Ecto neural progenitor cell (in vitro differentiated cells): ENCODE measurements at regions not wholly inside any gene's neighbourhood (a gene's known extent, or its start where the extent isn't known, plus 50 kb on each side); places are given as distances from the start of the nearest gene placed in this dataset.

Experiments
- DNase-seq: peaks from one replicate; pipeline ENCODE4 v3.0.0-alpha.2; 2018; ENCODE audit warnings: low spot score

DNA sequence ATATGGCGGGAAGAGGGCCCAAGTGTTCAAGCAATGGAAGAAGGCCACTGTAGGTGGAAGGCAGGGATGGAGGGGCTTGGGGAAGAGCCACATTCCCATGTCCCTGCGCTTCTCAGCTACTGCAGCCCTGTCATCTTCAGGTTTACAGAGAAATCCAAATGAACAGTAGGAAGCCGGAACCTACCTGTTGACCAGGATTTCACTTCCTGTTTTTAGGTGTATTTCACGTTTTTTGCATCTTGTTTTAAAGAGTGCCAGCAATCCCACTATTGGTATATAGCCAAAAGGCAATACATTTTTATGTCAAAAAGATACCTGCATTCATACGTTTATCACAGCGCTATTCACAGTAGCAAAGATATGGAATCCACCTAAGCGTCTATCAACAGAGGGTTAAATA is 159.2 kb downstream of the SLC35B3 start:
- DNase-seq = no peak

DNA sequence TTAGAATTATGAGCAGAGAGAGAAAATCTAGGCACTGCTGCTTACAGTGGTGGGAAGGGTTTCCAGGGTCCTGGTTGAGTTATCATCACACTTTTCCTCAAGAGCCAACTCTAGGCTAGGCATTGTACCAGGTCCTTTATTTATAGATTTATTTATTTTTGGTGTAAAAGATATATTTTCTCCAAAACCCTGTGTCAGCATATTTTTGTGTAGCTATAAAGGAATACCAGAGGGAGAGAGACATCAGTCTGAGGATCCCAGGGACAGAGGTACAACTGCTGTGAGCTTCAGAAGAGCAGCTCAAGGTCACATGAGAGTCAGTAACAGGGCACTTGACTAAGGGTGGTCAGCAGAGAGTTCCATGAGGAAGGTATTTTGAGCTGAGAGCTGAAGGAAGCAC is 159.7 kb downstream of the SLC35B3 start:
- no peak for DNase-seq

DNA sequence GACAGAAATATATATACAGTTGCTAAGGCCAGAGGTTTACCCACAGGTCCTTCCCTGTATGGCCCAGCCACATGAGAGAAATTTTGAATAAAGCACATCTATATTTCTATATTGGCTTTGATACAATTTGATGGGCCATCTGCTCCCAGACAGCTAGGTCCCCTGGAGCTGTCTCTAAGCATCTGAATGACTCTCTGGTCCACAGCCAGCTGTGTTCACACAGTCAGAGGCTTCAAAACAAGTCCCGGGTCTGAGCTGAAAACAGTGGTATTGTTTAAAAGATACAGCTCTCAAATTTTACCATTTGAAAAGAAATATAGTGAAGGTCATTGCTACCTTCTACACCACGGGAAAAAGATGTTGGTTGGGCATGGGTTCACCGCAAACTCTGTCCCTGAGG is 161.1 kb downstream of the SLC35B3 start:
- DNase-seq = no peak

DNA sequence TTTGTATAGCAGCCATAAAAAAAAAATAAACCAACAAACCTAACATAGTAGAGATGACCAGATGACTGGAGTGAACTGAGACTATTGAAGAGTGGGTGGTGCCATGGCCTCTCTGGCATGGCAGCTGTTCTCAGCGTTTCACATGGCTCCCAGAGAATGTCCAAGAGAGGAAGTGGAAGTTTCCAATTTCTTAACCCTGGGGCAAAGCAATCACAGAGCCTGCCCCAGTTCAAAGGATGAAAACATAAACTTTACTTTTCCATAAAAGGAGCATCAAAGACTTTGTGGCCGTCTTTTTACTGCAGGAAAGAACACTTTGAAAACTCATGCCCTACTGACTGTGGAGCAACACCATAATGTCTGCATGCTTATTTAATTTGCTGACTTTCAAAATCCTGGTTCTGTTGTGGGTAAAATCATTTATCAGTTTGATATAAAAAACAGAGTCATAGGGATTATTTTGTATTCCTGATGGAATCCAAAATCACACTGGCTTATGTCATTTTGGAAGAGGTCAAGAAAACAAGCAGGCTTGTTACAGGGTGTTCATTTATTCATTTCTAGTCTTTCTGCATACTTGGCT is 165.4 kb downstream of the SLC35B3 start:
- DNase-seq = no peak

DNA sequence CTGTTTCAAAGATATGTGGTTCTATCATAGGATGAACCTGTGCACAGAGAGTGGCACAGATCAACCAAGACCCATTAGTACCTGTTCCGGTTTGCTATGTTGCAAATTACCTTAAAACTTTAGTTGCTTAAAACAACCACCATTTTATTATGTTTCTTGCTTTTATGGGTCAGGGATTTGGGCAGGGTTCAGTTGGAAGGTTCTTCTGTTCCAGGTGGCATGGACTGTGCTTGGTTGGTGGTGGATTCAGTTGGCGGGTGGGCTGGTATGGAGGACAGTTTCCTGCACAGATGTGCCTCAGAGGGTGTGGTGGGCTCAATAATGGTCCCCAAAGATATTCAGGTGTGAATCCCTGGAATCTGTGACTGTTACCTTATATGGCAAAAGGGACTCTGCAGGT is 166.3 kb downstream of the SLC35B3 start:
- no peak for DNase-seq

DNA sequence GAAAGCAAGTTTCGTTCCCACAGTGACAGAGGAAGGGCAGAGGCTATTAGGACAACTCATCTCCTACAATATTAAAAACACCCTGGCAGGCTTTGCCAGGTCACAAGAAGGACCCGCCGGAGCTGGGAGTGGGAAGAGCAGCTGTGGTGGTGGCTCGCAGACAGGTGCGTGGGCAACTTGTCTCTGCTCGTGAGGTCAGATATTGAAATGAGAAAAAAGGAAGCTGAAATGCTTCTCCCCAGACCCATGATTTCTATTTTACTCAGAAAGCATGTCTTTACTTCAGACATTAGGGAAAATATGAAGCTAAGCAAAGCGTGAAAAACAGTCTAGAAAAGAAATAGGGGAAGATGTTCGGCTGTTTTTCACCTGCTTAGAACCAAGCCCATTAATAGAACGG is 166.3 kb upstream of the EEF1E1 start:
- DNase-seq = no peak

DNA sequence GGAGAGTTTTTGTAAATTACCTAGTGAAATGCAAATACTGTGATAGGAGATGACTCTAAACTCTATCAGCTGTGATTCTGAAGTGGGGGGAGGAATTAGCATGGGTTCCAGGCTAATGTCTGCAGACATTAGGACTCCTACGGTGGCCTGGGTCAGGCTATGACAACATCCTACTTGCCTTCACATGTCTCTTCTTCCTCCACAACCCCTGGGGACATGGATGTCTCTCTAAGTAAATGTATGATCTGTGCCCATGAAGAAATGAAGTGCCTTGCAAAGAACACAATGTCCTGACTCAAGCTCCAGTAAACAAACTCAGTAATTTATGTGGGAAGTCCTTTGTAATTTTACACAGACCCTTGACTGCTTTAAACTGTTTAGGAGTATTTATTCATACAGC is 165.8 kb upstream of the EEF1E1 start:
- DNase-seq = no peak

DNA sequence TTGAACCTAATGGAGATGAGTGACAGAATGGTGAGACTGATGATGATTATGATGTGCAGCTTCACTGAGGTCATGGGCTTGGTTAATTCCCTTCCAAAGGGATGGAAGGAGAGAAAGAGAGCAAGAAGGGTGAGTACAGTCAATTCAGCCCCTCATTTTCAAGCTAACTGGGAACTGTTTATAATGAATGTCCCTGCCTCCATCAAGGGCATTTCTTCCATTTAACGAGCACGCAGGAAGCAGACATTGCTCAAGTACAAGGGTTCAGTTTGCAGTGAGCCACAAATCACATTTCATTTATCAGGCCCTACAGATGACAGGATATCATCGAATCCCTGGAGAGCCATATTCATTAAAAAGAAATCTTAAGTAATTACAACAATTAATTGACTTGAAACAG is 158.3 kb upstream of the EEF1E1 start:
- DNase-seq = no peak

DNA sequence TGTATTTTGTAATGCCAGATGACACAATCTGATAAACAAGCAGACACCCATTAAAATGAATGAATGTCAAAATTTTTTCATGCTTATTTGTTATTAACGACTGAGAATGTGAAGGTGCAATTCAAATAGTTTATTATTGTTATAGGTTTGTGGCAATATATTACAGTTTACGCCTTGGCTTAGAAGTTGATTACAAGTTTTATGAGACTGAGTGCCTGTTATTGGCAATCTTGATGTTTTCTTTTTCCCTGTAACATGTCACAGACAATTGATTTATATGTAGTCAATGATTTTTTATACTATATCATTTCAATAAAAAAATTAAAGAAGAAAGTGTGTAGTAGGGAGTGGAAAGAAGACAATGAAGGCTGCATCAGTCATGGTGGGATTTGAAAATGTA is 144.1 kb upstream of the EEF1E1 start:
- no peak for DNase-seq

DNA sequence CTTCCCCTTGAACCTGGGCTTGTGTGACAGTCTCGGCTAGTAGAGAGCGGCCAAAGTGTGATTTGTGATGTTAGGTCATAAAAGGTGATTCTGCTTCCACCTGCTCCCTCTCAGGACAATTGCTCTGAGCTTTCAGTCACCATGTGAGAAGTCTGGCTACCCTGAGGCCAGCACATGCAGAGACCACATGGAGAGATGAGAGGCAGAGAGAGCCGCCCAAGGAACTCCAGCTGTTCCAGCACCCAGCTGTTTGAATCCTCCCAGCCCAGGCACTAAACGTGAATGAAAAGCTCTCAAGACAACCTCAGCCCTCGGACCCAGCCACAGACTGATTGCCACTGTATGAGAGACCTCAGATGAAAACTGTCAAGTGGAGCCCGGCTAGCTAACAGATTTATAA is 143.4 kb upstream of the EEF1E1 start:
- DNase-seq = no peak

DNA sequence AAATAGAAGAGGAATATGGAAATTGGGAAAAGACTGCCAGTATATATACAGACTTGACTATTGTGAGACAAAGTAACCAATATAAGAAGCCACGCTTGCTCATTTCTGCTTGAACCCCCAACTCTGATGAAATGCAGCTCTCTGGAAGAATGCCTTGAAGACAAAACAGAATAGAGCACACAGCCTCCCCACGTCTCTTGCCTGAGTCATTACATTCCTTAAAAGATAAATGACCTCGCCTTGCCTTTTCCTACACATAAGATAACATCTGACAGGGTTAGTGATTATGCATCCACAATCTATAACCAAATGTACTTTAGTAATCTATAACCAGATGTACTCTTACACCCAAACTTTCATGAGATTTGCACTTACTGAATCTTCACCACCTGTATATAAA is 141.1 kb upstream of the EEF1E1 start:
- DNase-seq = no peak

DNA sequence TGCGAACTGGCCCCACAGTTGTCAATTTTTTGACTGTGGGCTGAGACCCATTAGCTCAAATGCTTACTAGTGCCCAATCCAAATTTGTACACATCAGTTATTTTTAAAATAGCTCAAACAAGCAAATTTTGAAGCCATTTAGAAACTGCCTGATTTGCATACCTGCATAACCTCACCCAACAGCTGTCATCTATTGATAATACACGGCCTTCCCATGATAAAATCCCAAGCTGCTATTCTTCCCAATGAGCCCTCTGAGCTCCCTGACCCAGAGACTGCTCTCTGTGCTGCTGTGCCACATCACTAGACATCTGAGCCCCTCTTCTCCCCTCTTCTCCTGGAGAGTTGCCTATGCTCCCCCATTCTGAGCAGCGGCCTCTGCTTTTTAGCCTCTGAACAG is 140.5 kb upstream of the EEF1E1 start:
- DNase-seq = no peak

DNA sequence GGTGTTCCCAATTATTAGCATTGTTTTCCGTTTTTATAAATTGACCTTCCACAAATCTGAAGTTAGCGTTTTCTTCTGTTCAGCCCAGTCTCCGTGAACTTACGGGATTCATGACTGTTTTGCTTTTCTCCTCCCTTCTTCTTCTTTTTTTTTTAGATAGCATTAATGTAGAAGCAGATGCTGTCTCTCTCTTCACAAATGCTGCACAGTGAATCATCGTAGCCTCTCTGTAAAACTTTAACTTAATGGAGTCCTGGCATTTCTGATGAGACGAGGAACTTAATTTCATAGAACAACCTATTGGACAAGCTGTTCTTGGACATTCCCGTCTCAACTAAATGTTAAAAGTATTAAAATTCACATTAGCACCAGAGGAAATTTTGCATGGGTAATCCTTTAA is 138.0 kb upstream of the EEF1E1 start:
- DNase-seq = no peak

DNA sequence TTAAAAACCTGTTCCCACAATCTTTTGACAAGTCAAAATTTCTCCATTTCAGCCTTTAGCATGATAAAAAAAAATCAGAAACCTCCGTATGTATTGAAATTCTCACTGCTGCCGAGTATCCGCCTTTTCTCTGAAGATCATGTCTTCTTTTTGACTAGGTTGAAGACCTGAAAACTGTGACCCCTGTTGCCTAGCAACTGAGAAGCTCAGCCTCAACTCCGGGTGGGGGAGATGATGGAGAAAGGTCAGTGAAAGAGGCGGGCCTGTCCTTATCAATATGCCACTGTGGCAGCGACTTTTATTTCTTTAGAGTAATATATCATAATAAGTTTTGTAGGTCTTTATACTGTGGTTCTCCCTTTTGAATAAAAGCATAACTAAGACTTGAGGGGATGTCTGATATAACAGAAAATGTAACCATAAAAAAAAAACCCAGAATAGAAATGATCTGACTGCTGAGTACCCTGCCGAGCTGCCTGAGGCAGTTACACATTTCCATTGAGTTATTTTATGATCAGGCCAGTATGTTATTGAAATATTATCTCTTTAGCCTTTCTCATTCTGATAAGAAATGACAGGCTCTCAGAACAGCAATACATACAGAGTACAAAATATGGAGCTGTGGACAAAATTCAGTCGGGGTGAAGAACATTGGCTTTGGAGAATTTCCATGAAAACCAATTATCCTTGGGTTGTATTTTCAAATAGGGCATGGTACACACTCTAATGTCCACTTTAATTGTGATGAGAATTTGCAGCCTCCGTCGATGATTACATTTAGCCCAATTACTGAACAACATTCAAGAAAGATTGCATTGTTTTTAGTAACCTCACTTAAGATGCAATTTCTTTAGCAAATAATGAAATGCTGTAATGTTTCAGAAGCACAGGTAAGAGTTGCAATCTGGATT is 136.7 kb upstream of the EEF1E1 start:
- no peak for DNase-seq

DNA sequence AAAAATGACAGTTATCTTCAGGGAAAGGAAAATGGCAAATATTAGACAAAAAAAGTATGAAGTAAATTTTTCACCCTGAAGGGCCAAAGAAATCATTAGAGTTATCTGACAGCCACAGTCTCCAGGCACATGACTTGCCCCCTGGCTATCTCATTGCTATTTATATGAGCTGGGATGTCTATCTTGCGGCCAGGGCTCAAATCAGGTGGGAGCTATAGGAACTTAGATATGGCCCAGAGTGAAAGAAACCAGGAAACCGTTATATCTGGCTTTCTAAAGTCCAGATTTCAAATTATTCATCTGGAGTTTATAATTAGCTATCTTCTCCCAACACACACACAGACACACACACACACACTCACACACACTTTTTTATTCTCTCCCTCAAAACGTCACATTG is 135.3 kb upstream of the EEF1E1 start:
- DNase-seq = no peak

DNA sequence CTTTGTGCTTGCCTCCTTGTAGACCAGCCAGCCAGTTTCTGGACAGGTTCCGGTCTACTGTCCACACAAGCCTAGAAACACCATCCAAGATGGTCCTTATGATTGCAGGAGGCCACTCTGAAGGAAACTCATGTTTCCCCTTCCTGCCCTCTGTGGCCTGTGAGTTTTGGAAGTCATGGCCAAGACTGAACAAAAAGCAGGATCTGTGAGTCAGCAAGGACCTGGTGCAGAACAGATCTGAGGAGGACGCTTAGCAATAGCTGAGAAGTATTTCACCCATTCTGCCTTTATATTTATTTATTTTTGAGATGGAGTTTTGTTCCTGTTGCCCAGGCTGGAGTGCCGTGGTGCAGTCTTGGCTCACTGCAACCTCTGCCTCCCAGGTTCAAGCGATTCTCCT is 134.6 kb upstream of the EEF1E1 start:
- no peak for DNase-seq

DNA sequence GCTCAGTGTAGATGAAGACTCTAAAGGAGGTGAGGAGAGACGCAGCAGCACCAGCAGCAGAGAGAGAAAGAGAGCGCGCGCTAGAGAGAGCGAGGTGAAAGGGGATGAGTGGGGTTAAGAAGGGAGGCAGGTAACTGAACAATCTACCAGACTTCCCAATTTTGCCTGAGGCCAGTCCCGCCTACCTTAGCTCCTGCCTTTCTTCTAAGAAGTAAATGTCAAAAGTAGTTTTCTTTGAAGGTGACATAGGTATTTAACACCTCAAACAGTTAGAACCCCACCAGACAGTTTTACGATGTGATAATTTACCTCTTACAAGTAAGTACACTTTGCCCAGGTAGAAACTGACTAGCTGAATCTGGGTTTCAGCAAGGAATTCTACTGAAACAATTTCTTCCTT is 132.0 kb upstream of the EEF1E1 start:
- DNase-seq = no peak

DNA sequence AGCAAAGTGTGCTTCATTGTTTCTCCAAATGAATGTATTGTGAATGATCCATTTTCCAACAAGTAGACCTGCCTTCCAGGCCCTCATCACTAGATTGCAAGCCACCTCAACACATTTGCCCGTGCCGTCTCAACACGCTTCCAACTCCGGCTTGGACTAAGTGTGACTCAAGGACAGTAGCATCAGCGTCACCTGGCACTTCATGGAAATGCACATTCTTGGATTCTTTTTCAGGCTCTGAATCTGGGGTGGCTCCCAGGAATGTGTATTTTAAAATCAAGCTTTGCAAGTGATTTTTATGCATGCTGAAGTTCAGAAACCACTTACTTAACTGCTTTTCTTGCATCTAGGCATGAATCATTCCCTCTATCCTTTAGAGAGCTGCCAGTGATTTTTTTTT is 129.6 kb upstream of the EEF1E1 start:
- no peak for DNase-seq

DNA sequence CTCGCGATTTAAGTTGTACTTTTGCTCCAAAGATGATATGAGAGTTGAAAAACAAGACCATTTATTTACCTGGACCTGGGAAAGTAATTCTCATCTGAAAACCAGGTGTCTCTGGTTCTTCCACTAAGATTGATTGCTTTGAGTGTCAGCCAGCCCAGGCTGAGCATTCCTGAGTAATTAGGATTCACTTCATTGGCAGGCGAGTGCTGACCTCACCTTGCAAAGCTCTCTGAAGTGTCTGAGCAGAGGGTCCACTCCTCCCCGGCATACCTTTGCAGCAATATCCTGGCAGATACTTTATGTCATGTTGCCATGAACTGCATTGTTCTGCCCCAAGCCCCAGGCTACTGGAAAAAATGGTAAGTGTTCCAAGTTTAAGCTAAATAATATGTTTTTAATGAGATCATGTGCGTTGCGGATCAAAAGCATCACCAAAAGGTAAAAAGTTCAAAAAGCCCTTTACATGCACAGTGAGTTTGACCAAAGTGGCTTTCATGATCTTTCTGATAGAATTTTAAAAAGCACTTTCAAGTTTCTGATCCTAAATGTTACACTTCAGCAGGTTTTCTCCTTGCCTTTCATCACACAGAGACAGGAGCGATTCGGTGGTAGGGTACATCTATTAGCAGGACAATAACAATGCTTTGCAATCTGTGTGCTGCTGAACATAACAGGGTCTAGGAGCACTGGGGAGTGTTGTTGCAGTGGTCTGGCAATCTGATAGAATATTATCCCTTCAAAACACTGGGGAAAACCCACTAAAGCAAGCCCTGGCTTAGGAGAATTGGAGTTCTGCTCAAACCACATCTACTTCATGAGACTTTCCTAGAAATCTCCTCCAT is 127.8 kb upstream of the EEF1E1 start:
- DNase-seq = no peak

DNA sequence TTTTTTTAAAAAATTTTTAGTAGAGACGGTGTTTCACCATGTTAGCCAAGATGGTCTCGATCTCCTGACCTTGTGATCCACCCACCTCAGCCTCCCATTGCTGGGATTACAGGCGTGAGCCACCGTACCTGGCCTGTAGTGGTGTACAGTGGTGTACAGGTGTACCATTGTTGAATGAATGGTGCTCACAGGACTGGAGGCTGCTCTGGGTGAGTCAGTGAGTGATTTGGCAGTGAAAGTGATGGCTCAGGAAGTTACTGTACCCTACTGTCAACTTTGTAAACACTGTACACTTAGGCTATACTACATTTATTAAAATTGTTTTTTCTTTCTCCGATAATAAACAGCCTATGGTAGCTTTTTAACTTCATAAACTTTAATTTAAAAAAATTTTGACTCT is 122.8 kb upstream of the EEF1E1 start:
- DNase-seq = no peak

DNA sequence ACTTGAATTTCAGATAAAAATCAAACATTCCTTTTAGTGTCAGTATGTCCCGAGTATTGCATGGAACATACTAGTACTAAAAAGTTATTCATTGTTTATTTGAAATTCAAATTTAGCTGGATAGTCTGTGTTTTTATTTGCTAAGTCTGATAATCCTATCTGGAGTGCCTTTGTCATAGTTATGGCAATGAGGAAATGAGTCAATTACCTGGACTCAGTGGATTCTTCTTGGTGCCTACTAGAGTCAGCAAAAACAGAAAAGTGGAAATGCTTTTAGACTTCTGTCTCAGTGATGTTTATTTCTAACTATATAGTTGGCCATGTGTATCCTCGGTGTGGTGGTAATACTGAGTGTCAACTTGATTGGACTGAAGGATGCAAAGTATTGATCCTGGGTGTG is 121.3 kb upstream of the EEF1E1 start:
- no peak for DNase-seq

DNA sequence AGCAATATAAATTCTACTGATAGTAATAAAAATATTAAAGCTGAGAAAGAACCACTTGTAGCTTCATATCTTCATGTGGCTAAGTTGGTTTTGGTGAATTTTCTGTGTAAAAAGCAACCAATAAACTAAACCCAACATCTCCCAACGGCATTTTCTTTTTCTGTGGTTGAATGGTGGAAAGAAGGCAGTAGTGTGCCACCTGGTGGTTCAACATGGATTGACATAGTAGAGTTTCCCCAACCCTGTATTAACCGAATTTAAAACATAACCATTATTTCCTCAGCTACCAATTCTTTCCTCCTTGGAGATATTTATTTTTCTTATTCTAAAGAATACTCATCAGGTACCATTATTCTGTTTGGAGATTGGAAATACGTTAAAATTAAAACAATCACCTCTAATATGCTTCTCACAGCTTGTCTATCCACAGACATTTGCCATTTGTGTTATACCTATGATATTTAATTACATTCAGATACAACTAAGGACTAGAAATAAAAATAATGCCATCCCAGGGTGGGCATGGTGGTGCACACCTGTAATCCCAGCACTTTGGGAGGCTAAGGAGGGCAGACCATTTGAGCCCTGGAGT is 117.1 kb upstream of the EEF1E1 start:
- no peak for DNase-seq

DNA sequence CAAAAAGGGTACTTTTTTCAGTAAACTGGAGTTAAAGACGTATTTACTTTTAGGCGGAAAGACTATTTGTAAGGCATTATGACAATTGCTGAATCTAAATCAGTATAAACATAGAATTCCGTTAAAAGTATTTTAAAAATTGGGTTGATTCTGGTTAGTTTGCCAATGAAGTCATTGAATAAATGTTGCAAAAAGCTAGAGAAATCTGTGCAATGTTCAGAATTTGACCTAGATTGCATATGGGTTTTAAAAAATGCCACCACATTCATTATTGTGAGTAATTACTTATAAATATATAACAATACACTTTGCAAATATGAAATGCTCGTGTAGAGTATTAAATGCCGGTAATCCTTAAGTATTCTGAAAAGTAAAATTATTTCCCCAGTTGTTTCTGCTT is 116.5 kb upstream of the EEF1E1 start:
- no peak for DNase-seq
